GM12878 (cell line): ENCODE measurements at regions not wholly inside any gene's neighbourhood (a gene's known extent, or its start where the extent isn't known, plus 50 kb on each side); places are given as distances from the start of the nearest gene placed in this dataset.
"Not testable (repeated sequence)": the region's sequence is repeated elsewhere in the genome, so short reads cannot be mapped to it uniquely, and the experiment has no call there.

ENCODE experiments used
- ATAC-seq: fragments of 200-7000 bp; cut with Tn5 transposase; 3 replicates; pipeline ENCODE4 v1.9.1; 2020; ENCODE audit warnings: mild to moderate bottlenecking, moderate library complexity
- BruUV-seq: library from RNA; stranded (reverse); fragments of 400-500 nt; replicated peaks from 2 replicates; lab custom pipeline; 2021; lab: Mats Ljungman, UMichigan
- CTCF ChIA-PET: fragments of 300-600 bp; sonication (Branson Sonifier 250); formaldehyde crosslinking; extraction: SDS; loops from one replicate; lab custom pipeline; 2021; ENCODE audit warnings: inconsistent platforms; lab: Yijun Ruan, JAX
- POLR2A ChIA-PET: fragments of 350-600 bp; formaldehyde crosslinking; extraction: SDS; loops from one replicate; lab custom pipeline; 2021; ENCODE audit warnings: inconsistent platforms; lab: Charles Lee
- RAD21 ChIA-PET: fragments of 300-600 bp; sonication (Branson Sonifier 250); formaldehyde crosslinking; loops from one replicate; lab custom pipeline; 2023; ENCODE audit warnings: antibody characterized with exemption; ENCODE audit not compliant: unreplicated experiment; lab: Charles Lee
- SMC1A ChIA-PET: fragments of 300-600 bp; sonication (Branson Sonifier 250); formaldehyde crosslinking; loops from one replicate; lab custom pipeline; 2023; ENCODE audit not compliant: unreplicated experiment, uncharacterized antibody; lab: Charles Lee
- DNase-seq: peaks from one replicate; pipeline ENCODE4 v3.0.0-alpha.2; 2011; ENCODE audit warnings: low read depth, low spot score
- FAIRE-seq: peaks from 3 replicates; lab custom pipeline; 2011; peaks lifted over from hg19 to GRCh38; lab: Jason Lieb, UNC
- H2AFZ ChIP-seq: 2 replicates; pipeline ENCODE4 v1.6.0; 2011; ENCODE audit warnings: low read depth, low read length, control low read depth; ENCODE audit not compliant: control insufficient read depth
- H3K27ac ChIP-seq: 2 replicates; pipeline ENCODE4 v1.5.1; 2011; ENCODE audit warnings: control low read depth; ENCODE audit not compliant: control insufficient read depth, insufficient read depth
- H3K27me3 ChIP-seq, 2 experiments: replicated peaks in 1 of 2; 2 replicates each; pipeline versions ENCODE4 v1.6.0 to v1.6.1; 2011; ENCODE audit warnings: low read length in 1 of 2; ENCODE audit not compliant: control insufficient read depth in 2 of 2, insufficient read depth in 2 of 2
- H3K36me3 ChIP-seq, 2 experiments: 2 replicates each; pipeline ENCODE4 v1.5.1; 2011; ENCODE audit warnings: low read length in 1 of 2; ENCODE audit not compliant: control insufficient read depth in 2 of 2, insufficient read depth in 2 of 2
- H3K4me1 ChIP-seq: 2 replicates; pipeline ENCODE4 v1.6.1; 2011; ENCODE audit warnings: mild to moderate bottlenecking, low read length, moderate library complexity, mixed read lengths; ENCODE audit not compliant: control insufficient read depth, insufficient read depth
- H3K4me2 ChIP-seq: 2 replicates; pipeline ENCODE4 v1.6.0; 2011; ENCODE audit warnings: control low read depth; ENCODE audit not compliant: control insufficient read depth, insufficient read depth
- H3K4me3 ChIP-seq: fragments of 200-600 bp; sonication (generic); 2 replicates; pipeline ENCODE4 v1.5.1; 2016
- H3K79me2 ChIP-seq: 2 replicates; pipeline ENCODE4 v1.6.0; 2011; ENCODE audit warnings: low read length; ENCODE audit not compliant: control insufficient read depth, insufficient read depth
- H3K9ac ChIP-seq: 2 replicates; pipeline ENCODE4 v1.8.0; 2011; ENCODE audit warnings: low read length, control low read depth, mixed read lengths; ENCODE audit not compliant: control insufficient read depth, insufficient read depth
- H3K9me3 ChIP-seq: replicated peaks from 3 replicates; pipeline ENCODE4 v1.5.1; 2011; ENCODE audit warnings: mild to moderate bottlenecking, low read length; ENCODE audit not compliant: control insufficient read depth, insufficient read depth
- H4K20me1 ChIP-seq: 2 replicates; pipeline ENCODE4 v1.6.0; 2011; ENCODE audit not compliant: control insufficient read depth, insufficient read depth
- CTCF ChIP-seq, 3 experiments: IDR thresholded peaks in 2 of 3; conservative IDR thresholded peaks in 1 of 3; 2 replicates each; pipeline ENCODE4 v1.5.1; 2011; ENCODE audit warnings: low read depth in 3 of 3, low read length in 3 of 3, mild to moderate bottlenecking in 3 of 3, control low read depth in 2 of 3, moderate library complexity in 2 of 3, inconsistent platforms in 1 of 3, mixed read lengths in 1 of 3; ENCODE audit not compliant: control insufficient read depth in 2 of 3, insufficient read depth in 1 of 3; ENCODE audit errors: extremely low read depth in 1 of 3
- WGBS: methylation state at CpG from one replicate; pipeline ENCODE4 v1.1.6; 2016; ENCODE audit warnings: low lambda C conversion rate; ENCODE audit not compliant: insufficient replicate concordance, insufficient coverage; ENCODE audit errors: missing lambda C conversion rate; 5-methylcytosine and 5-hydroxymethylcytosine counted together
- in situ Hi-C: fragments of 300-500 bp; cut with MboI; formaldehyde crosslinking; loops from 9 replicates; pipeline ENCODE4 v1.14.3; 2018; ENCODE audit warnings: mixed read lengths
- intact Hi-C: fragments of 100-400 bp; cut with micrococcal nuclease; formaldehyde crosslinking; loops from one replicate; pipeline ENCODE4 v1.14.2; 2022; ENCODE audit not compliant: unreplicated experiment

- H3K9ac ChIP-seq, H3K36me3 ChIP-seq, H3K79me2 ChIP-seq, H3K4me1 ChIP-seq, in situ Hi-C loops, DNase-seq, H3K4me3 ChIP-seq, H3K9me3 ChIP-seq, H3K4me2 ChIP-seq, H3K27me3 ChIP-seq, BruUV-seq, H4K20me1 ChIP-seq, RAD21 ChIA-PET, CTCF ChIA-PET, H3K27ac ChIP-seq, POLR2A ChIA-PET, intact Hi-C loops, SMC1A ChIA-PET, H2AFZ ChIP-seq, FAIRE-seq: not testable (repeated sequence)
- 0 out of 6 replicates have a peak, but pooled peaks of 1 of the 3 experiments have one; percentile 4 for TF ChIP-seq CTCF (IDR thresholded peaks at IDR 0.05 in 2 of 3, conservative IDR thresholded peaks at IDR 0.05 in 1 of 3; ENCODE audit: control insufficient read depth in 2 of 3, extremely low read depth in 1 of 3, insufficient read depth in 1 of 3, low read depth in 3 of 3, low read length in 3 of 3)
- peak; percentile 67 for ATAC-seq
- WGBS: 0% methylated on average over 1 of the region's 3 CpGs
Measured at GRCh38 chr15:20624085-20624484, 82.5 kb upstream of the GOLGA6L6 start.

DNA sequence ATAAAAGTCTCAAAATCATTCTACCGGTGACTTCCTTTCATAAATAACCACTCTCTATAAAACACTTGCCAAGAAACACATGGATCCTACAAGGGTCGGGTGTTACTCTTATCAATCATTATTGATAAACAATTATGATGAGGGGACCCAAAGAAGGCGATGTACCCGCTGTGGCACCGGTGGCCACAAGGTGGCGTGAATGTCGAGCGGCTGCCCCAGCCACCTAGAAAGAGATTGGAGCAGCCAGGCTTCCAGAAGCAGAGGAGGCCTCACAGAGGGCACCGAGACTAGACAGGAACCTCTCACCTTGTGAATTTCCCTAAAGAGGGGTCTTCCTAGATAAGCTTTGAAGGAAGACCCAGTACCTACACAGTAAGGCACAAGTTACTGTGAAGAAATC, 80.5 kb upstream of the GOLGA6L6 start:
- FAIRE-seq, H3K4me1 ChIP-seq, H3K4me3 ChIP-seq, CTCF ChIA-PET, H3K9me3 ChIP-seq, H3K27me3 ChIP-seq, H3K9ac ChIP-seq, H4K20me1 ChIP-seq, H2AFZ ChIP-seq, DNase-seq, BruUV-seq, SMC1A ChIA-PET, H3K4me2 ChIP-seq, intact Hi-C loops, POLR2A ChIA-PET, H3K36me3 ChIP-seq, H3K27ac ChIP-seq, in situ Hi-C loops, H3K79me2 ChIP-seq, RAD21 ChIA-PET: not testable (repeated sequence)
- ATAC-seq: peak; percentile 80
- no CpG with 5 or more reads among the region's 9 CpGs for WGBS

GRCh38 chr15:20614549-20614948, 72.9 kb upstream of the GOLGA6L6 start:
- intact Hi-C loops, H2AFZ ChIP-seq, SMC1A ChIA-PET, H3K36me3 ChIP-seq, H4K20me1 ChIP-seq, POLR2A ChIA-PET, H3K4me2 ChIP-seq, H3K27me3 ChIP-seq, H3K4me1 ChIP-seq, H3K79me2 ChIP-seq, CTCF ChIA-PET, H3K4me3 ChIP-seq, BruUV-seq, H3K9ac ChIP-seq, in situ Hi-C loops, RAD21 ChIA-PET, DNase-seq, FAIRE-seq, ATAC-seq, H3K27ac ChIP-seq, H3K9me3 ChIP-seq: not testable (repeated sequence)
- 48% methylated on average over 6 of the region's 10 CpGs for WGBS
